Neural cell (in vitro differentiated cells): ENCODE measurements at regions not wholly inside any gene's neighbourhood (a gene's known extent, or its start where the extent isn't known, plus 50 kb on each side); places are given as distances from the start of the nearest gene placed in this dataset.
"Not testable (repeated sequence)": the region's sequence is repeated elsewhere in the genome, so short reads cannot be mapped to it uniquely, and the experiment has no call there.

Source experiments
- H2AFZ ChIP-seq: fragments of 200-600, 300-800 bp; sonication (generic), shearing (Covaris generic); 2 replicates; pipeline ENCODE4 v1.6.0; 2014; ENCODE audit warnings: low read depth, mild to moderate bottlenecking, antibody characterized with exemption, low read length, moderate library complexity
- H3F3A ChIP-seq: fragments of 200-600 bp; shearing (Covaris generic); 2 replicates; pipeline ENCODE4 v1.6.1; 2016; ENCODE audit warnings: mild to moderate bottlenecking, moderate library complexity, mixed read lengths, antibody characterized with exemption, low read length; ENCODE audit not compliant: insufficient read depth, poor library complexity, severe bottlenecking
- H3K27ac ChIP-seq: fragments of 200-600, 300-800 bp; sonication (generic), shearing (Covaris generic); 2 replicates; pipeline ENCODE4 v1.5.1; 2014; ENCODE audit warnings: mild to moderate bottlenecking, low read length, moderate library complexity
- H3K27me3 ChIP-seq: fragments of 300-800, 200-600 bp; sonication (generic), shearing (Covaris generic); 2 replicates; pipeline ENCODE4 v1.6.0; 2014; ENCODE audit warnings: mild to moderate bottlenecking, low read depth, low read length, moderate library complexity; ENCODE audit not compliant: insufficient read depth
- H3K36me3 ChIP-seq: fragments of 300-800, 200-600 bp; sonication (generic), shearing (Covaris generic); 2 replicates; pipeline ENCODE4 v1.5.1; 2014; ENCODE audit warnings: mild to moderate bottlenecking, antibody characterized with exemption, low read length, moderate library complexity; ENCODE audit not compliant: insufficient read depth
- H3K4me2 ChIP-seq: fragments of 300-800, 200-600 bp; sonication (generic), shearing (Covaris generic); 2 replicates; pipeline ENCODE4 v1.6.0; 2014; ENCODE audit warnings: mild to moderate bottlenecking, low read length
- H3K4me3 ChIP-seq: fragments of 300-800, 200-600 bp; sonication (generic), shearing (Covaris generic); 2 replicates; pipeline ENCODE4 v1.5.1; 2014; ENCODE audit warnings: mild to moderate bottlenecking, low read length, moderate library complexity
- H3K79me2 ChIP-seq: fragments of 200-600 bp; shearing (Covaris generic); replicated peaks from 2 replicates; pipeline ENCODE4 v1.6.0; 2014; ENCODE audit warnings: mild to moderate bottlenecking, low read length, moderate library complexity; ENCODE audit not compliant: insufficient read depth
- H3K9ac ChIP-seq: fragments of 300-800, 200-600 bp; sonication (generic), shearing (Covaris generic); 2 replicates; pipeline ENCODE4 v1.6.1; 2016; ENCODE audit warnings: mild to moderate bottlenecking, low read length, mixed read lengths
- H3K9me2 ChIP-seq: fragments of 200-600 bp; shearing (Covaris generic); 2 replicates; pipeline ENCODE4 v1.6.1; 2016; ENCODE audit warnings: mild to moderate bottlenecking, low read length, mixed read lengths; ENCODE audit not compliant: insufficient read depth
- H3K9me3 ChIP-seq: fragments of 200-600, 300-800 bp; sonication (generic), shearing (Covaris generic); 2 replicates; pipeline ENCODE4 v1.6.1; 2016; ENCODE audit warnings: mild to moderate bottlenecking, mixed run types, low read length, moderate library complexity, mixed read lengths
- H4K20me1 ChIP-seq: fragments of 200-600 bp; shearing (Covaris generic); 2 replicates; pipeline ENCODE4 v1.6.1; 2016; ENCODE audit warnings: mild to moderate bottlenecking, mixed run types; ENCODE audit not compliant: insufficient read depth
- CTCF ChIP-seq: fragments of 450-650 bp; IDR thresholded peaks from 2 replicates; pipeline ENCODE4 v1.5.1; 2014; ENCODE audit warnings: antibody characterized with exemption, mild to moderate bottlenecking, moderate library complexity; ENCODE audit not compliant: poor library complexity, severe bottlenecking
- EP300 ChIP-seq: fragments of 450-650 bp; conservative IDR thresholded peaks from 2 replicates; pipeline ENCODE4 v1.6.1; 2014; ENCODE audit warnings: antibody characterized with exemption, mild to moderate bottlenecking, moderate library complexity; ENCODE audit not compliant: poor library complexity, severe bottlenecking
- EZH2 ChIP-seq: fragments of 200-600, 300-800 bp; shearing (Covaris generic), sonication (generic); IDR thresholded peaks from 2 replicates; pipeline ENCODE4 v1.6.1; 2014; ENCODE audit warnings: antibody characterized with exemption, low read length, borderline replicate concordance, mild to moderate bottlenecking; ENCODE audit not compliant: insufficient read depth, poor library complexity, severe bottlenecking
- MXI1 ChIP-seq: fragments of 450-650 bp; conservative IDR thresholded peaks from 2 replicates; pipeline ENCODE4 v1.6.1; 2014; ENCODE audit warnings: antibody characterized with exemption, mild to moderate bottlenecking; ENCODE audit not compliant: poor library complexity, severe bottlenecking
- POLR2AphosphoS5 ChIP-seq: IDR thresholded peaks from 2 replicates; pipeline ENCODE4 v1.6.1; 2012
- RAD21 ChIP-seq: fragments of 450-650 bp; conservative IDR thresholded peaks from 2 replicates; pipeline ENCODE4 v1.6.1; 2014; ENCODE audit warnings: antibody characterized with exemption, mild to moderate bottlenecking, moderate library complexity
- SMC3 ChIP-seq: fragments of 450-650 bp; conservative IDR thresholded peaks from 2 replicates; pipeline ENCODE4 v1.6.1; 2014; ENCODE audit warnings: antibody characterized with exemption, mild to moderate bottlenecking, moderate library complexity; ENCODE audit not compliant: poor library complexity
- TAF1 ChIP-seq: IDR thresholded peaks from 2 replicates; pipeline ENCODE4 v1.6.1; 2012; ENCODE audit warnings: low read depth
- TF ChIP-seq, protein P1 (sequence below): IDR thresholded peaks from 2 replicates; pipeline ENCODE4 v1.6.1; 2012; ENCODE audit warnings: borderline replicate concordance

- no peaks in the 10 kb centered on the region for H3K79me2 ChIP-seq
- H3K36me3 ChIP-seq = no peaks in the 10 kb centered on the region
- H3K27ac ChIP-seq = no peak overlapping the region
- no peaks in the 10 kb centered on the region for H4K20me1 ChIP-seq
- no peaks in the 10 kb centered on the region for H3K27me3 ChIP-seq
- no peak overlapping the region for H3K4me3 ChIP-seq
- H3K9me2 ChIP-seq = no peaks in the 10 kb centered on the region
- TF ChIP-seq RAD21 = no peak
- H3K4me2 ChIP-seq = no peak overlapping the region
- H2AFZ ChIP-seq = no peak overlapping the region
- H3F3A ChIP-seq = no peaks in the 10 kb centered on the region
- H3K9ac ChIP-seq = no peak overlapping the region
- no peaks in the 10 kb centered on the region for H3K9me3 ChIP-seq
Measured at GRCh38 chr9:2395814-2396612, 225.6 kb upstream of the VLDLR start.

- Histone ChIP-seq H3K4me3 (no peak overlapping the region), H3K9ac (no peak overlapping the region), H3K36me3 (no peaks in the 10 kb centered on the region), H3K27ac (no peak overlapping the region), H4K20me1 (no peaks in the 10 kb centered on the region), H3F3A (no peaks in the 10 kb centered on the region), H3K79me2 (no peaks in the 10 kb centered on the region), H2AFZ (no peak overlapping the region), H3K9me2 (no peaks in the 10 kb centered on the region), H3K27me3 (no peaks in the 10 kb centered on the region), H3K4me2 (no peak overlapping the region), H3K9me3 (no peaks in the 10 kb centered on the region)
- TF ChIP-seq CTCF (no peak), TAF1 (no peak), SMC3 (no peak), POLR2AphosphoS5 (no peak), EP300 (no peak), RAD21 (no peak), EZH2 (no peak), MXI1 (no peak)
- TF ChIP-seq, protein P1, sequence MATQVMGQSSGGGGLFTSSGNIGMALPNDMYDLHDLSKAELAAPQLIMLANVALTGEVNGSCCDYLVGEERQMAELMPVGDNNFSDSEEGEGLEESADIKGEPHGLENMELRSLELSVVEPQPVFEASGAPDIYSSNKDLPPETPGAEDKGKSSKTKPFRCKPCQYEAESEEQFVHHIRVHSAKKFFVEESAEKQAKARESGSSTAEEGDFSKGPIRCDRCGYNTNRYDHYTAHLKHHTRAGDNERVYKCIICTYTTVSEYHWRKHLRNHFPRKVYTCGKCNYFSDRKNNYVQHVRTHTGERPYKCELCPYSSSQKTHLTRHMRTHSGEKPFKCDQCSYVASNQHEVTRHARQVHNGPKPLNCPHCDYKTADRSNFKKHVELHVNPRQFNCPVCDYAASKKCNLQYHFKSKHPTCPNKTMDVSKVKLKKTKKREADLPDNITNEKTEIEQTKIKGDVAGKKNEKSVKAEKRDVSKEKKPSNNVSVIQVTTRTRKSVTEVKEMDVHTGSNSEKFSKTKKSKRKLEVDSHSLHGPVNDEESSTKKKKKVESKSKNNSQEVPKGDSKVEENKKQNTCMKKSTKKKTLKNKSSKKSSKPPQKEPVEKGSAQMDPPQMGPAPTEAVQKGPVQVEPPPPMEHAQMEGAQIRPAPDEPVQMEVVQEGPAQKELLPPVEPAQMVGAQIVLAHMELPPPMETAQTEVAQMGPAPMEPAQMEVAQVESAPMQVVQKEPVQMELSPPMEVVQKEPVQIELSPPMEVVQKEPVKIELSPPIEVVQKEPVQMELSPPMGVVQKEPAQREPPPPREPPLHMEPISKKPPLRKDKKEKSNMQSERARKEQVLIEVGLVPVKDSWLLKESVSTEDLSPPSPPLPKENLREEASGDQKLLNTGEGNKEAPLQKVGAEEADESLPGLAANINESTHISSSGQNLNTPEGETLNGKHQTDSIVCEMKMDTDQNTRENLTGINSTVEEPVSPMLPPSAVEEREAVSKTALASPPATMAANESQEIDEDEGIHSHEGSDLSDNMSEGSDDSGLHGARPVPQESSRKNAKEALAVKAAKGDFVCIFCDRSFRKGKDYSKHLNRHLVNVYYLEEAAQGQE = no peak
Measured at GRCh38 chr9:2396622-2397285, 224.8 kb upstream of the VLDLR start.

DNA sequence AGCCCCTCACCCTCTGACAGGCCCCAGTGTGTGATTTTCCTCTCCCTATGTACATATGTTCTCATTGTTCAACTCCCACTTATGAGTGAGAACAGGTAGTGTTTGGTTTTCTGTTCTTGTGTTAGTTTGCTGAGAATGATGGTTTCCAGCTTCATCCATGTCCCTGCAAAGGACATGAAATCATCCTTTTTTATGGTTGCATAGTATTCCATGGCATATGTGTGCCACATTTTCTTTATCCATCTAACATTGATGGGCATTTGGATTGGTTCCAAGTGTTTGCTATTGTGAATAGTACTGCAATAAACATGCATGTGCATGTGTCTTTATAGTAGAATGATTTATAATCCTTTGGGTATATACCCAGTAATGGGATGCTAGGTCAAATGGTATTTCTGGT lies 223.7 kb upstream of the VLDLR start:
- not testable (repeated sequence) for H3F3A ChIP-seq, H3K79me2 ChIP-seq, H2AFZ ChIP-seq, H3K27ac ChIP-seq, H3K9me2 ChIP-seq, H3K27me3 ChIP-seq, H3K4me2 ChIP-seq, H3K36me3 ChIP-seq, H3K9me3 ChIP-seq, H3K4me3 ChIP-seq, H3K9ac ChIP-seq, H4K20me1 ChIP-seq

DNA sequence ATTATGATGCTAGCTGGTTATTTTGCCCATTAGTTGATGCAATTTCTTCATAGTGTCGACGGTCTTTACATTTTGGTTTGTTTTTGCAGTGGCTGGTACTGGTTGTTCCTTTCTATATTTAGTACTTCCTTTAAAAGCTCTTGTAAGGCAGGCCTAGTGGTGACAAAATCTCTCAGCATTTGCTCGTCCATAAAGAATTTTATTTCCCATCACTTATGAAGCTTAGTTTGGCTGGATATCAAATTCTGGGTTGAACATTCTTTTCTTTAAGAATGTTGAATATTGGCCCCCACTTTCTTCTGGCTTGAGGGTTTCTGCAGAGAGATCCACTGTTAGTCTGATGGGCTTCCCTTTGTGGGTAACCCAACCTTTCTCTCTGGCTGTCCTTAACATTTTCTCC lies 219.8 kb upstream of the VLDLR start:
- H3K36me3 ChIP-seq, H3K27me3 ChIP-seq, H3K9me2 ChIP-seq, H3K9ac ChIP-seq, H3K4me3 ChIP-seq, H2AFZ ChIP-seq, H3K4me2 ChIP-seq, H3F3A ChIP-seq, H3K27ac ChIP-seq, H3K9me3 ChIP-seq, H4K20me1 ChIP-seq, H3K79me2 ChIP-seq: not testable (repeated sequence)
